Natural killer cell (primary cell): ENCODE measurements at regions not wholly inside any gene's neighbourhood (a gene's known extent, or its start where the extent isn't known, plus 50 kb on each side); places are given as distances from the start of the nearest gene placed in this dataset.
"Not testable (repeated sequence)": the region's sequence is repeated elsewhere in the genome, so short reads cannot be mapped to it uniquely, and the experiment has no call there.

Experiments used
- ATAC-seq, 3 donors: fragments of 150-1000 bp in 2 of 3; fragments of 200-7000 bp in 1 of 3; cut with Tn5 transposase; 1 replicate in 1 of 3; 2 replicates in 2 of 3; pipeline ENCODE4 v1.10.0; 2021; ENCODE audit warnings: mild to moderate bottlenecking in 2 of 3, moderate library complexity in 2 of 3
- DNase-seq, 2 donors: peaks; one replicate each; pipeline versions ENCODE4 v3.0.0 to v3.0.0-alpha.2; 2013 to 2021; ENCODE audit warnings: mixed read lengths in 1 of 2
- H3K27ac ChIP-seq: one replicate; pipeline ENCODE4 v1.5.1; 2013; ENCODE audit warnings: mild to moderate bottlenecking, low read length
- H3K27me3 ChIP-seq: one replicate; pipeline ENCODE4 v1.6.1; 2013; ENCODE audit warnings: low read length; ENCODE audit not compliant: control insufficient read depth, insufficient read depth
- H3K36me3 ChIP-seq: one replicate; pipeline ENCODE4 v1.6.1; 2013; ENCODE audit warnings: low read length; ENCODE audit not compliant: control insufficient read depth, insufficient read depth
- H3K4me1 ChIP-seq: one replicate; pipeline ENCODE4 v1.6.1; 2013; ENCODE audit warnings: low read length; ENCODE audit not compliant: control insufficient read depth, insufficient read depth
- H3K4me3 ChIP-seq: one replicate; pipeline ENCODE4 v1.5.1; 2013; ENCODE audit warnings: low read length
- H3K9me3 ChIP-seq: one replicate; pipeline ENCODE4 v1.6.1; 2013; ENCODE audit warnings: low read length; ENCODE audit not compliant: control insufficient read depth, insufficient read depth
- H3K27ac Mint-ChIP-seq, 2 donors: one replicate each; pipeline ENCODE4 v1.8.0; 2022; ENCODE audit warnings: mild to moderate bottlenecking in 2 of 2, mixed read lengths in 2 of 2, moderate library complexity in 1 of 2
- H3K27me3 Mint-ChIP-seq, 2 donors: one replicate each; pipeline ENCODE4 v1.8.0; 2022; ENCODE audit warnings: low read depth in 2 of 2, mixed read lengths in 2 of 2
- H3K36me3 Mint-ChIP-seq: one replicate; pipeline ENCODE4 v1.8.0; 2022; ENCODE audit warnings: mixed read lengths
- H3K4me1 Mint-ChIP-seq, 2 donors: one replicate each; pipeline ENCODE4 v1.8.0; 2022; ENCODE audit warnings: mixed read lengths in 2 of 2
- H3K4me3 Mint-ChIP-seq: one replicate; pipeline ENCODE4 v1.8.0; 2022; ENCODE audit warnings: mild to moderate bottlenecking, moderate library complexity, mixed read lengths
- H3K9me3 Mint-ChIP-seq, 2 donors: one replicate each; pipeline ENCODE4 v1.8.0; 2022; ENCODE audit warnings: mixed read lengths in 2 of 2
- CTCF ChIP-seq: fragments of 200-600 bp; IDR thresholded peaks from one replicate; pipeline ENCODE4 v1.8.0; 2022; ENCODE audit warnings: antibody characterized with exemption
- WGBS: methylation state at CpG from one replicate; pipeline ENCODE4 v1.1.7; 2013; ENCODE audit warnings: missing lambda C conversion rate; ENCODE audit not compliant: insufficient coverage; 5-methylcytosine and 5-hydroxymethylcytosine counted together
- intact Hi-C: fragments of 100-400 bp; cut with micrococcal nuclease; formaldehyde crosslinking; loops from one replicate; pipeline ENCODE4 v1.14.2; 2022

- Mint-ChIP-seq H3K36me3 (peaks cover 2% of the 10 kb centered on the region), H3K27ac (no peak overlapping the region), H3K9me3 (peaks cover 2 to 6% of the 10 kb centered on the region in 2 donors), H3K27me3 (no peaks in the 10 kb centered on the region), H3K4me1 (no peaks in the 10 kb centered on the region), H3K4me3 (no peak overlapping the region)
- Histone ChIP-seq H3K4me1 (no peaks in the 10 kb centered on the region), H3K4me3 (no peak overlapping the region), H3K27ac (no peak overlapping the region), H3K27me3 (no peaks in the 10 kb centered on the region), H3K9me3 (peaks cover 4% of the 10 kb centered on the region), H3K36me3 (no peaks in the 10 kb centered on the region)
- WGBS = 80% methylated on average over 1 of the region's 1 CpG
- TF ChIP-seq CTCF = no peak
- intact Hi-C loops = no loop called here
- DNase-seq (no peak), ATAC-seq (no peak)
These were observed 958.7 kb downstream of the FSCB start for GRCh38 chr14:43548368-43548767.

GRCh38 chr14:43547596-43547995 lies 959.5 kb downstream of the FSCB start:
- H3K27me3 ChIP-seq, H3K4me3 Mint-ChIP-seq, H3K36me3 ChIP-seq, ATAC-seq, H3K9me3 Mint-ChIP-seq, H3K27ac Mint-ChIP-seq, H3K4me3 ChIP-seq, H3K4me1 ChIP-seq, H3K4me1 Mint-ChIP-seq, H3K9me3 ChIP-seq, H3K27me3 Mint-ChIP-seq, H3K27ac ChIP-seq, intact Hi-C loops, DNase-seq, H3K36me3 Mint-ChIP-seq: not testable (repeated sequence)
- 76% methylated on average over 2 of the region's 2 CpGs for WGBS

GRCh38 chr14:43541356-43541755 lies 965.7 kb downstream of the FSCB start:
- H3K27ac Mint-ChIP-seq = no peak overlapping the region
- intact Hi-C loops = no loop called here
- H3K36me3 Mint-ChIP-seq = peaks cover 12% of the 10 kb centered on the region
- DNase-seq (no peak), ATAC-seq (no peak)
- Histone ChIP-seq H3K27me3 (no peaks in the 10 kb centered on the region), H3K36me3 (no peaks in the 10 kb centered on the region), H3K4me3 (no peak overlapping the region), H3K4me1 (no peaks in the 10 kb centered on the region), H3K9me3 (peaks cover 10% of the 10 kb centered on the region), H3K27ac (no peak overlapping the region)
- 92% methylated on average over 11 of the region's 11 CpGs for WGBS
- peaks cover 11 to 19% of the 10 kb centered on the region in 2 donors for H3K9me3 Mint-ChIP-seq
- H3K4me3 Mint-ChIP-seq = no peak overlapping the region
- no peaks in the 10 kb centered on the region for H3K27me3 Mint-ChIP-seq
- no peaks in the 10 kb centered on the region for H3K4me1 Mint-ChIP-seq
- no peak for TF ChIP-seq CTCF

GRCh38 chr14:43540948-43541347 lies 966.1 kb downstream of the FSCB start:
- DNase-seq = no peak
- peaks cover 12% of the 10 kb centered on the region for H3K36me3 Mint-ChIP-seq
- Histone ChIP-seq H3K27me3 (no peaks in the 10 kb centered on the region), H3K27ac (no peak overlapping the region), H3K36me3 (no peaks in the 10 kb centered on the region), H3K9me3 (peaks cover 9% of the 10 kb centered on the region), H3K4me3 (no peak overlapping the region), H3K4me1 (no peaks in the 10 kb centered on the region)
- TF ChIP-seq CTCF = no peak
- H3K9me3 Mint-ChIP-seq = peaks cover 11 to 19% of the 10 kb centered on the region in 2 donors
- ATAC-seq = no peak
- H3K27me3 Mint-ChIP-seq = no peaks in the 10 kb centered on the region
- H3K27ac Mint-ChIP-seq = no peak overlapping the region
- WGBS = 93% methylated on average over 13 of the region's 13 CpGs
- no peak overlapping the region for H3K4me3 Mint-ChIP-seq
- H3K4me1 Mint-ChIP-seq = no peaks in the 10 kb centered on the region
- intact Hi-C loops = no loop called here
